GM23248 (cell line): ENCODE measurements at regions not wholly inside any gene's neighbourhood (a gene's known extent, or its start where the extent isn't known, plus 50 kb on each side); places are given as distances from the start of the nearest gene placed in this dataset.
A peak's percentile ranks its signal among the peaks of the same experiment; 100 is the strongest.

ENCODE experiments used
- DNase-seq: peaks from one replicate; pipeline ENCODE4 v3.0.0-alpha.2; 2015
- H2AFZ ChIP-seq: fragments of 200-600 bp; sonication (generic); 2 replicates; pipeline ENCODE4 v1.6.1; 2016; ENCODE audit warnings: antibody characterized with exemption
- H3F3A ChIP-seq: fragments of 200-600 bp; sonication (generic); 2 replicates; pipeline ENCODE4 v1.6.1; 2016; ENCODE audit warnings: mild to moderate bottlenecking, antibody characterized with exemption, mixed run types; ENCODE audit not compliant: insufficient read depth
- H3K27ac ChIP-seq: fragments of 200-600 bp; sonication (generic); 2 replicates; pipeline ENCODE4 v1.5.1; 2016; ENCODE audit warnings: mild to moderate bottlenecking
- H3K27me3 ChIP-seq: fragments of 200-600 bp; sonication (generic); replicated peaks from 2 replicates; pipeline ENCODE4 v1.6.1; 2016; ENCODE audit warnings: mild to moderate bottlenecking; ENCODE audit not compliant: insufficient read depth
- H3K36me3 ChIP-seq: fragments of 200-600 bp; sonication (generic); 2 replicates; pipeline ENCODE4 v1.6.1; 2016; ENCODE audit warnings: low read depth, mild to moderate bottlenecking
- H3K4me1 ChIP-seq: fragments of 200-600 bp; sonication (generic); 2 replicates; pipeline ENCODE4 v1.6.1; 2016; ENCODE audit warnings: mild to moderate bottlenecking; ENCODE audit not compliant: insufficient read depth
- H3K4me2 ChIP-seq: fragments of 200-600 bp; sonication (generic); one replicate; pipeline ENCODE4 v1.6.1; 2016; ENCODE audit warnings: mild to moderate bottlenecking; ENCODE audit not compliant: unreplicated experiment
- H3K4me3 ChIP-seq: fragments of 200-600 bp; sonication (generic); 2 replicates; pipeline ENCODE4 v1.5.1; 2016; ENCODE audit warnings: mild to moderate bottlenecking
- H3K79me2 ChIP-seq: fragments of 200-600 bp; sonication (generic); 2 replicates; pipeline ENCODE4 v1.6.1; 2016; ENCODE audit warnings: mild to moderate bottlenecking; ENCODE audit not compliant: insufficient read depth
- H3K9ac ChIP-seq: fragments of 200-600 bp; sonication (generic); 2 replicates; pipeline ENCODE4 v1.6.1; 2016; ENCODE audit warnings: mild to moderate bottlenecking
- H3K9me2 ChIP-seq: fragments of 200-600 bp; sonication (generic); 2 replicates; pipeline ENCODE4 v1.6.1; 2016; ENCODE audit warnings: mixed run types, mild to moderate bottlenecking, moderate library complexity; ENCODE audit not compliant: insufficient read depth
- H3K9me3 ChIP-seq: fragments of 200-600 bp; sonication (generic); one replicate; pipeline ENCODE4 v1.6.1; 2017; ENCODE audit warnings: low read depth
- H4K20me1 ChIP-seq: fragments of 200-600 bp; sonication (generic); 2 replicates; pipeline ENCODE4 v1.6.0; 2016; ENCODE audit not compliant: insufficient read depth
- EZH2 ChIP-seq: fragments of 200-600 bp; sonication (generic); IDR thresholded peaks from 2 replicates; pipeline ENCODE4 v1.6.1; 2018; ENCODE audit warnings: antibody characterized with exemption, mild to moderate bottlenecking; ENCODE audit not compliant: insufficient read depth, poor library complexity, severe bottlenecking
- EZH2phosphoT487 ChIP-seq: fragments of 200-600 bp; sonication (generic); IDR thresholded peaks from 2 replicates; pipeline ENCODE4 v1.6.1; 2018; ENCODE audit warnings: antibody characterized with exemption, moderate library complexity, mild to moderate bottlenecking, low read depth; ENCODE audit not compliant: insufficient read depth
- WGBS, 2 experiments: methylation state at CpG; one replicate each; pipeline ENCODE4 v1.1.6; 2015 to 2017; ENCODE audit warnings: low lambda C conversion rate in 2 of 2, low coverage in 1 of 2; ENCODE audit errors: missing lambda C conversion rate in 2 of 2; 5-methylcytosine and 5-hydroxymethylcytosine counted together
- in situ Hi-C: fragments of 300-500 bp; cut with MboI; formaldehyde crosslinking; loops from 2 replicates; pipeline ENCODE4 v1.15.0; 2020

GRCh38 chr15:62619526-62619925 lies 423.0 kb upstream of the TPM1 start:
- H3K9me3 ChIP-seq, result no peaks in the 10 kb centered on the region
- H3K9me2 ChIP-seq, result no peaks in the 10 kb centered on the region
- no peak overlapping the region for H2AFZ ChIP-seq
- no peak overlapping the region for H3K9ac ChIP-seq
- WGBS, 2 experiments, result 49 to 57% methylated on average over 3 of the region's 3 CpGs
- TF ChIP-seq EZH2 (no peak), EZH2phosphoT487 (no peak)
- H3K4me2 ChIP-seq, result peak overlapping the region; percentile 57
- 0 out of 2 replicates have a peak overlapping the region, but pooled peaks have one; percentile 32 for H3K4me3 ChIP-seq
- DNase-seq, result peak; percentile 52
- no peaks in the 10 kb centered on the region for H4K20me1 ChIP-seq
- H3K79me2 ChIP-seq, result peaks cover 54% of the 10 kb centered on the region
- H3K27ac ChIP-seq, result peak overlapping the region; percentile 74
- in situ Hi-C loops, result no loop called here
- peaks cover 36% of the 10 kb centered on the region for H3K4me1 ChIP-seq
- no peaks in the 10 kb centered on the region for H3K27me3 ChIP-seq
- H3K36me3 ChIP-seq, result no peaks in the 10 kb centered on the region
- H3F3A ChIP-seq, result peaks cover 36% of the 10 kb centered on the region

- Histone ChIP-seq H3K4me1 (peaks cover 54% of the 10 kb centered on the region), H3K36me3 (no peaks in the 10 kb centered on the region), H3K9ac (no peak overlapping the region), H3K79me2 (peaks cover 37% of the 10 kb centered on the region), H4K20me1 (no peaks in the 10 kb centered on the region), H2AFZ (no peak overlapping the region), H3K9me3 (no peaks in the 10 kb centered on the region), H3K4me2 (no peak overlapping the region), H3K9me2 (no peaks in the 10 kb centered on the region), H3K4me3 (no peak overlapping the region), H3F3A (peaks cover 57% of the 10 kb centered on the region), H3K27me3 (no peaks in the 10 kb centered on the region), H3K27ac (no peak overlapping the region)
- in situ Hi-C loops, result no loop called here
- 79% methylated on average over 4 of the region's 4 CpGs for WGBS, 2 experiments
- no peak for DNase-seq
- TF ChIP-seq EZH2 (no peak), EZH2phosphoT487 (no peak)
These were observed 419.8 kb upstream of the TPM1 start for GRCh38 chr15:62622775-62623174.

DNA sequence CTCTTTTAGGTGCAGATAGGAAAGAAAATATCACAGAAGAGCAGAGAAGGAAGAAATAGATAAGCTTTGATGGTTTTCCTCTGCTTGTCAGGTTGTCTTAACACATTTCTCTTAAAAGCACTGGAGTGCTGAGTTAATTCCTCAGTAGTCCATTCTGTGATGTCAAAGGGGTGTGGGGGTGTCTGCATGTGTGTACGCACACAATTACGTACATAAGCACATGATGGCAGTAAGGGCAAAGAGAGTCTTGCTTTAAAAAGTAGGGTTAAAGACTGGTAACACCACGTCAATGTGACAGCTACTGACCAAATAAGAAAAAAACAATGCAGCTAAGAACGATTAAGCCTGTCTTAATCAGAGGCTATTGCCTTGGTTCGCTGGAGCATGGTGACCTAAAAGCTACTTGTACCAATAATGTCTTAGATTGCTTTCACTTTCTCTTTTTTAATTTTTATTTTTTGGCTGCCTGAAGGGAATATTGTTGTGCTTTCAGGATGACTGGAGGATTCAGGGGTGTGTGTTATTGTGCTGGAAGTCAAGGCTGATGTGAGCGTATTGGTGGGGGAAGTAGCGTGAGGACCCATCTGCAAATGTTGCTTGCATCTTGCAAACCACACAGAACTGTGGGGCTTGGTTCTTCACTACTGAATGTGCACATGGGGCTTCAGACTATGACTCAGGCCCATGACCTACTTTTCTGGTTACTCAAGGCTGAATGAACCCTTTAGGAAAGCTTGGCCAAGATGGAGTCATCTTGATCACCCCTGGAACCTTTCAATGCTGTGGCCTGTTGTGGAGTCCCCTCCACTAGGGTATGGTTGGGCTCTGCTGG lies 417.8 kb upstream of the TPM1 start:
- Histone ChIP-seq H4K20me1 (no peaks in the 10 kb centered on the region), H3K9ac (peak overlapping the region; percentile 74), H3K9me2 (no peaks in the 10 kb centered on the region), H3K27me3 (no peaks in the 10 kb centered on the region), H3K79me2 (peaks cover 47% of the 10 kb centered on the region), H3K4me2 (peak overlapping the region; percentile 99), H3K9me3 (no peaks in the 10 kb centered on the region), H3K4me3 (peak overlapping the region; percentile 76), H2AFZ (peak overlapping the region; percentile 56), H3K4me1 (peaks cover 38% of the 10 kb centered on the region), H3K36me3 (no peaks in the 10 kb centered on the region), H3F3A (peaks cover 39% of the 10 kb centered on the region), H3K27ac (peak overlapping the region; percentile 96)
- in situ Hi-C loops, result no loop called here
- TF ChIP-seq EZH2phosphoT487, result no peak
- no peak for TF ChIP-seq EZH2
- peak; percentile 96 for DNase-seq
- 7 to 12% methylated on average over 7 of the region's 7 CpGs for WGBS, 2 experiments

DNA sequence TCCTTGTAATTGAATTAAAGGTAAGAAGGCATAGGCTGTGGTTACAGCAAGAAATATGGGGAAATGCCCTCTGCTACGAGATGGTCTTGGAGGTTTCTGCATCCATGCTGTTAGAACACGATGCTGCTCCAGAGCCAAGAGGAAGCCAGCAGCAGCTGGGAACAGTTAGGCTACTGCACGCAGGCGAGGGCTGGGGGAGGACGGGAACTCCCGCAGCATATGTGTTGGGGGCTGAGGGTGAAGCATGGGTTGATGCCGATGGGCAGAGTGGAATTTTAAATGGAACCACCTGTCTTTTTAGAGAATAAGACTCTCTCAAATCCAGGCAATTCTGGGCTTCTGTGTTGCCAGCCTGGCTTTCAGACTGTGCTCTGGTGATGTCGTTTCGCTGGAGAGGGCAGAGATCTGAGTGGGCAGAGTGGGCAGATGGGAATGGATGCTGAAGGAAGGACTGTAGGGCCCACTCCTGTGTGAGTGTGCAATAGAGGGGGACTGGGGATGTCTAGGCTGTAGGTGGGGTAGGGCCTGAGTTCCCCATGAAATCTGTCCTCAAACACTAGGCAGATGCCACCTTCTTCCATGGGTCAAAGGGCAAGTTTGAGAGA lies 417.0 kb upstream of the TPM1 start:
- in situ Hi-C loops, result no loop called here
- Histone ChIP-seq H3K4me1 (peaks cover 34% of the 10 kb centered on the region), H2AFZ (peak overlapping the region; percentile 56), H4K20me1 (no peaks in the 10 kb centered on the region), H3K27me3 (no peaks in the 10 kb centered on the region), H3K9me2 (no peaks in the 10 kb centered on the region), H3K27ac (peak overlapping the region; percentile 96), H3K36me3 (no peaks in the 10 kb centered on the region), H3F3A (peaks cover 32% of the 10 kb centered on the region), H3K9me3 (no peaks in the 10 kb centered on the region), H3K9ac (peak overlapping the region; percentile 74), H3K79me2 (peaks cover 47% of the 10 kb centered on the region), H3K4me3 (peak overlapping the region; percentile 76), H3K4me2 (peak overlapping the region; percentile 99)
- TF ChIP-seq EZH2 (no peak), EZH2phosphoT487 (no peak)
- WGBS, 2 experiments, result 2 to 4% methylated on average over 9 of the region's 9 CpGs
- DNase-seq, result peak; percentile 86
